ENCODE measurements at regions not wholly inside any gene's neighbourhood (a gene's known extent, or its start where the extent isn't known, plus 50 kb on each side); places are given as distances from the start of the nearest gene placed in this dataset.

- TF ChIP-seq CTCF (IDR thresholded peaks at IDR 0.05; ENCODE audit: insufficient read depth, low read depth, low read length, missing control alignments), result no peak
- DNase-seq (ENCODE audit: low read depth), result no peak
- no peak overlapping the region for H3K4me3 ChIP-seq (ENCODE audit: low read depth, low read length)
These were observed 71.9 kb downstream of the TNP1 start for GRCh38 chr2:216787851-216788540.

GRCh38 chr2:216786676-216787075 is 73.2 kb downstream of the TNP1 start:
- TF ChIP-seq CTCF (IDR thresholded peaks at IDR 0.05; ENCODE audit: insufficient read depth, low read depth, low read length, missing control alignments), result no peak
- no peak for DNase-seq (ENCODE audit: low read depth)
- no peak overlapping the region for H3K4me3 ChIP-seq (ENCODE audit: low read depth, low read length)

GRCh38 chr2:216784456-216784855 is 75.4 kb downstream of the TNP1 start:
- DNase-seq (ENCODE audit: low read depth), result no peak
- TF ChIP-seq CTCF (IDR thresholded peaks at IDR 0.05; ENCODE audit: insufficient read depth, low read depth, low read length, missing control alignments), result no peak
- H3K4me3 ChIP-seq (ENCODE audit: low read depth, low read length), result no peak overlapping the region

- no peak for DNase-seq (ENCODE audit: low read depth)
- TF ChIP-seq CTCF (IDR thresholded peaks at IDR 0.05; ENCODE audit: insufficient read depth, low read depth, low read length, missing control alignments), result no peak
- H3K4me3 ChIP-seq (ENCODE audit: low read depth, low read length), result no peak overlapping the region
These were observed 78.2 kb downstream of the TNP1 start for GRCh38 chr2:216781709-216782108.

- DNase-seq (ENCODE audit: low read depth), result no peak
- H3K4me3 ChIP-seq (ENCODE audit: low read depth, low read length), result no peak overlapping the region
- TF ChIP-seq CTCF (IDR thresholded peaks at IDR 0.05; ENCODE audit: insufficient read depth, low read depth, low read length, missing control alignments), result no peak
These were observed 79.0 kb downstream of the TNP1 start for GRCh38 chr2:216780843-216781242.

- no peak overlapping the region for H3K4me3 ChIP-seq (ENCODE audit: low read depth, low read length)
- peak; percentile 78 for DNase-seq (ENCODE audit: low read depth)
These were observed 82.1 kb downstream of the TNP1 start for GRCh38 chr2:216777637-216778273.

More at GRCh38 chr2:216777637-216778273, 82.1 kb downstream of the TNP1 start:
- TF ChIP-seq CTCF (IDR thresholded peaks at IDR 0.05; ENCODE audit: insufficient read depth, low read depth, low read length, missing control alignments), result peak; percentile 88

Data from GM12865 (cell line).